Hepatocyte (in vitro differentiated cells): ENCODE measurements at regions not wholly inside any gene's neighbourhood (a gene's known extent, or its start where the extent isn't known, plus 50 kb on each side); places are given as distances from the start of the nearest gene placed in this dataset.

Experiments used
- EZH2phosphoT487 ChIP-seq: fragments of 200-600 bp; sonication (generic); IDR thresholded peaks from one replicate; pipeline ENCODE4 v1.6.1; 2018; ENCODE audit warnings: antibody characterized with exemption, mild to moderate bottlenecking, low read depth, moderate library complexity; ENCODE audit not compliant: unreplicated experiment, severe bottlenecking
- TF ChIP-seq, protein P1 (sequence below): fragments of 200-600 bp; sonication (generic); IDR thresholded peaks from 2 replicates; pipeline ENCODE4 v1.5.1; 2016; ENCODE audit warnings: antibody characterized with exemption, mild to moderate bottlenecking; ENCODE audit not compliant: poor library complexity

DNA sequence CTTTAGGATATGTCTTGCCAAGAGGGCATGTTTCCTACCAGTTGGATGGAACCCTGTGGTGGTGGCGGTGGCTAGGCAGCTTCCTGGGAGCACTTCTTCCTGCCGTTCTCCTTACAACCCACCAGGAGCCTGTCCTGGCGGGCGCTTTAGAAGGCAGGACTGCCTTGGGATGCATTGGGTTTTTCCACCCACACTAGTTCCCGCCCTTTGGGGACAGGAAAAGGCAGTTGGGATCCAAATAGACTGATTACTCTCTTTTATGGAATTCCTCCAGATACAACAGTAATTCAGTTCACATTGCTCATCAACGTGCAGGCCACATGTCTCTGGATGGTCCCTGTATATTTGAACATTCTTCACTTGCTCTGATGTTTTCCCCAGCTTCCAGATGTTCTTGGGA is 305.7 kb upstream of the SSTR1 start:
- TF ChIP-seq EZH2phosphoT487: no peak
- TF ChIP-seq, protein P1, sequence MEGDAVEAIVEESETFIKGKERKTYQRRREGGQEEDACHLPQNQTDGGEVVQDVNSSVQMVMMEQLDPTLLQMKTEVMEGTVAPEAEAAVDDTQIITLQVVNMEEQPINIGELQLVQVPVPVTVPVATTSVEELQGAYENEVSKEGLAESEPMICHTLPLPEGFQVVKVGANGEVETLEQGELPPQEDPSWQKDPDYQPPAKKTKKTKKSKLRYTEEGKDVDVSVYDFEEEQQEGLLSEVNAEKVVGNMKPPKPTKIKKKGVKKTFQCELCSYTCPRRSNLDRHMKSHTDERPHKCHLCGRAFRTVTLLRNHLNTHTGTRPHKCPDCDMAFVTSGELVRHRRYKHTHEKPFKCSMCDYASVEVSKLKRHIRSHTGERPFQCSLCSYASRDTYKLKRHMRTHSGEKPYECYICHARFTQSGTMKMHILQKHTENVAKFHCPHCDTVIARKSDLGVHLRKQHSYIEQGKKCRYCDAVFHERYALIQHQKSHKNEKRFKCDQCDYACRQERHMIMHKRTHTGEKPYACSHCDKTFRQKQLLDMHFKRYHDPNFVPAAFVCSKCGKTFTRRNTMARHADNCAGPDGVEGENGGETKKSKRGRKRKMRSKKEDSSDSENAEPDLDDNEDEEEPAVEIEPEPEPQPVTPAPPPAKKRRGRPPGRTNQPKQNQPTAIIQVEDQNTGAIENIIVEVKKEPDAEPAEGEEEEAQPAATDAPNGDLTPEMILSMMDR: no peak
